T-helper 1 cell (primary cell): ENCODE measurements at regions not wholly inside any gene's neighbourhood (a gene's known extent, or its start where the extent isn't known, plus 50 kb on each side); places are given as distances from the start of the nearest gene placed in this dataset.
"Not testable (repeated sequence)": the region's sequence is repeated elsewhere in the genome, so short reads cannot be mapped to it uniquely, and the experiment has no call there.

ENCODE experiments used
- DNase-seq, 5 donors: peaks; one replicate each; pipeline ENCODE4 v3.0.0-alpha.2; 2012 to 2020

- no peak for DNase-seq
These were observed 133.2 kb upstream of the RFX3 start for GRCh38 chr9:3658964-3659363.

GRCh38 chr9:3656224-3656623 is 130.4 kb upstream of the RFX3 start:
- no peak for DNase-seq

DNA sequence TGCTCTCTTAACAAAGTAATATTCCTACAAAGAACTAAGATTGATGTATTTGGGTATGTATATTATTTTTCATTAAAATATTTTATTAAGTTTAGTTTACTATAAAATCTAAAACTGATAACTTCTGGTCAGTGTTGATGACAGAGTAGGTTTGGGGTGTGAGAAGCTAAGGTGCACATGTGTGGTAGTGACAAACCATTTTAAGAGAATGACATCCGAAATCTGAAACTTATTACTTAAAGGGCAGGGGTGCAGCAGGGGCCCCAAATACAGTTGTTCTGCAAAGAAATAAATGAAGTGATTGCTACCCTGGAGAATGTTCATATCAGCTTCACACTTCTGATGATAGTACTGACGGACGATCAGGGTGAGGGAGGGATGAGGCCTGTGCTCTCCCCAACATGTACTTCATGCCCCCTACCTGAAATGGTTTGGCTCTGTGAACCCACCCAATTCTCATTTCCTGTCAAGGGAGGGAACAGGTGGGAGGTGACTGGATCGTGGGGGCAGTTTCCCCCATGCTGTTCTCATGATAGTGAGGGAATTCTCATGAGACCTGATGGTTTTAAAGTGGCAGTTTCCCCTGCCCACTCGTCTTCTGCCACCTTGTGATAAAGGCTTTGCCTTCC is 125.3 kb upstream of the RFX3 start:
- no peak for DNase-seq

DNA sequence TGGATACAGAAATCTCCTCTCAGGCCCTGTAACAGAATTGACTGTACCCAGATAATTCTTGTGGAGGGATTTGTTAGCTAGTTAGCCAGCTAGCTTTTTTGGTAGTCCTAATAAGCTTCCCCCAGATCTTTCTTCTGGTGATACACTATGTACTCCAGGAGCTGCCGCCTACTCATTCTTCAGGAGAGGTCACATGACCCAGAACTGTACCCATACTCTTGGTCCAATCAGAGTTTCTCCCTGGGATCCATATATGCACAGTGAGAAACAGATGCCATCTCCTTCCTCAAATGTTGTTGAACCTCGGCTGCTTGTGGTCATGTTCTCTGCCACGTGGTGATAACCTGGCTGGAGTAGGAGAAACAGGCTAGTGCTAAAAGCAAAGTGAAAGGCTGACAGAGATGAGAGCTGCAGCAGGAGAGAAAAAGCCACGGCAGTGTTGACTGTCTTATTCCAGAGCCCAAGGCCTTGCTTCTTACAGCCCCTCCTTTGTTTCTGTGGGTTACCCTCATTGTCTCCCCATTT is 123.0 kb upstream of the RFX3 start:
- DNase-seq = no peak

DNA sequence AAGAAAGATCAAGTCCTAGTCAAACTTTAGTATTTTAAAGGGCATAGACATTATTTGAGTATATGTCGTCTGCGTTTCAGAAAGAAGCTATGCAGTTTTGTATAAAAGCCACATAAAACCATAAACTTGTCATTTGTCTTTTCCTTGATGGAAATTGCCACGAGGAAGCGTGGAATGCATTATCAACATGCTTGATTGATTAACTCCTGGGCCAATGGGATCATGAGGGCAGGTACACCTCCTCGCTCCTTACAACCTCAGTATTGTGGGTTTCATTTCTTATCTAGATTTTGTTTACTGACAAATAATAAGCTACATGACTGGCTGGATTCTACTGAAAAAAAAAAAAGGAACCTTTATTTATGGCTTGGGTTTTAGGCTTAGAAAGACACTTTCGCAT is 122.5 kb upstream of the RFX3 start:
- DNase-seq = no peak

GRCh38 chr9:3647652-3648051 is 121.9 kb upstream of the RFX3 start:
- no peak for DNase-seq

GRCh38 chr9:3646226-3646625 is 120.4 kb upstream of the RFX3 start:
- DNase-seq = no peak

DNA sequence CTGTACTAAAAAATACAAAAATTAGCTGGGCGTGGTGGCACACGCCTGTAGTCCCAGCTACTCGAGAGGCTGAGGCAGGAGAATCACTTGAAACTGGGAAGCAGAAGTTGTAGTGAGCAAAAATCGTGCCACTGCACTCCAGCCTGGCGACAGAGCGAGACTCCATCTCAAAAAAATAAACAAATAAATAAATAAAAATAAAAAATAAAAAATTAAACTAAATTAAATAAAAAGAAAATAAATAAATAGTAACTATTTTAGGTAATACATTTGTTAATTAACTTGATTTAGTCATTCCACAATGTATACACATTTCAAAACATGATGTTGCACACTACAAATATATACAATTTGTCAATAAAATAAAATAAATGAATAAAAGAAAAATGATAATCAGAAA is 116.3 kb upstream of the RFX3 start:
- not testable (repeated sequence) for DNase-seq

DNA sequence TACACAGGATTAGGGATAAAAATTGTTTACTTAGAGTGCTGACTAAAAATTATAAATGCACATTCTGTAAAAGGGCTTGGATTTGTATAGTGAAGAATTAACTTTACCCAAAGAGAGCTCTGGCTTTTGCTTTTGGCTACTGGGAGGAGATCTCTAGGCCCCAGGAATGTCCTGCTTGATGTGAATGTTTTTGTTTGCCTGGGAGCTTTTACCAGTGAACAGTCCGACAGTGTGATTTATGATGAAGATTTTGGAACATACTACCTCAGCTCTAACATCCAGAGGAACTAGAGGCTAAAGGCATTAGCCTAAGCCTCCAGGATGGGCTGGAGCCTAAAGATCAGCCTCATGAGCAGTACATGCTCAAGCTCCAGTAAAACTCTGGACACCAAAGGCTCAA is 103.7 kb upstream of the RFX3 start:
- DNase-seq = no peak

DNA sequence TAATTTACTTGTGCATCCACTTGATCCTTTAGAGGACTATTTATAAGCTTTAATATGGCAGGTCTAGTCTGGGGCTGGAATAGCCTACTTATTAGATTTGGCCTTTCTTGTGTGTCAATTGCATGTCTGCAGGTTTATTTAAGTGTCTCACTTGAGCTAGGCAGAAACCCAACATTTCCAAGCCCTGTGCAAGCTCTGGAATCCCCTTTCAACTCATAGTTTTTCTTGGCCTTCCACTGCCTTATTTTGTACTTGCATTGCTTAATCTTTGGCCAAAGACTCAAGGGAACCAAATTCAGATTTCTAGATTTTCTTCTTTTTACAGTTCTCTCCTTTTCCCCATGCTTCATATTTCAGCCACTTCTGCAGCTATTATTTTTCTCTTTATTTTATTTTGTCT is 102.4 kb upstream of the RFX3 start:
- no peak for DNase-seq

- DNase-seq = no peak
These were observed 82.2 kb upstream of the RFX3 start for GRCh38 chr9:3608011-3608410.

- no peak for DNase-seq
These were observed 74.9 kb upstream of the RFX3 start for GRCh38 chr9:3600672-3601071.

DNA sequence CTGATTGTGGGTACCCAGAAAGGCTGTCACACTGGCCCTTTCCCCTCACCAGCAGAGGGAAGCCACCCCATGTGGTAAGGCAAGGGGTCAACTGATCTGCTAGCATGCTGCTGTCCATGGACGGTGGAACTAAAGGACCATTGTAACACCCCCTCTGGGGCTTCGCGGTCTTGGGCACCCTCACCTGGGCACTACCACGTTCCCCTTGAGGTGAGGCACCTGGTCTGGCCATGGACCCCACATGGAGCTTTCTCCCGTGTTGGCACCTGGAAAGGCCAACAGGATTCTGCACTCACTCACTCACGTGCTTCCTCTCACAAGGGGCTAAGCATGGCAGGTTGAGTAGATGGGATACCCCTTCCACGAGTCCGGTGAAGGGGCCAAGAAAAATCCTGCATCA is 72.0 kb upstream of the RFX3 start:
- DNase-seq = no peak

GRCh38 chr9:3586066-3586465 is 60.3 kb upstream of the RFX3 start:
- no peak for DNase-seq

DNA sequence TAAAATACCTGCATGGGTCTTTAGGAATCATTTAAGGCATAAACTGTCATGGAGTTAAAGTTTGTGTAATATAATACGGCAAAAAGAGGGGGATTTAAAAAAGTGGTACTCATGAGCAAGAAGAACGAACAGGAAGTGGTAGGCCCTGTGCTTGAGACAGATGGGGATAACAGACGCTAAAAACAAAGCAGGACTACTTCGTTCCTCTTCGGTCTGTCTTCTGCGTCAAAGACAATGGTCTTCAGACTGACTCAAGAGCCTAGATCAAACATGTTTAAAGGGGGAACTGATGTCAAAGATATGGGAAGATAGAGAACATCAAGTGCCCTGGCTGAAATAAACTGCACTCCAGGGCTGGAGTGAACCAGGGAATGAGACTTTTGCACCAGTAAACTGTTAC is 59.8 kb upstream of the RFX3 start:
- no peak for DNase-seq

GRCh38 chr9:3578786-3579185 is 53.0 kb upstream of the RFX3 start:
- no peak for DNase-seq

- no peak for DNase-seq
These were observed 50.5 kb upstream of the RFX3 start for GRCh38 chr9:3576328-3576727.

DNA sequence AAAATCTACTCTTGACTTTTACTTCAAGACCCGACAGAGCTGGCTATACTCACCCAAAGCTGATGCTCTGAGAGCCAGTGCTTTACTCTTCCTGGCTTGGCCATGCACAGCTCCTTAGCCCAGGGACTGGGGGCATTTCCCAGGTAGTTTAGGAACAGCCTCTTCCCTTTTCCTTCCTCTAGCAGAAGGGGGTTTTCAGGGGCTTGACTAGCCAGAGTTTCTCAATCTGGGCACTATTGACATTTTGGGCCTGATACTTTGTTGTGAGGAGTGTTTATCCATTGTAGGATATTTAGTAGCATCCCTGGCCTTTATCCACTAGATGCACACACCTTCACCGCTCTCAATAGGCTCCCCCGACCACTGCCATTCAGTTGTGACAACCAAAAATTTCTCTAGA is 50.0 kb upstream of the RFX3 start:
- no peak for DNase-seq
